ENCODE measurements at regions not wholly inside any gene's neighbourhood (a gene's known extent, or its start where the extent isn't known, plus 50 kb on each side); places are given as distances from the start of the nearest gene placed in this dataset.

- TF ChIP-seq CTCF (IDR thresholded peaks at IDR 0.05) (no peak), POLR2A (IDR thresholded peaks at IDR 0.05) (no peak), POLR2AphosphoS5 (IDR thresholded peaks at IDR 0.05) (no peak)
Measured at GRCh38 chr21:14734191-14734590, 188.1 kb upstream of the SAMSN1 start.

Measured in prostate gland (tissue), 2 donors.